ENCODE measurements at regions not wholly inside any gene's neighbourhood (a gene's known extent, or its start where the extent isn't known, plus 50 kb on each side); places are given as distances from the start of the nearest gene placed in this dataset.
"Not testable (repeated sequence)": the region's sequence is repeated elsewhere in the genome, so short reads cannot be mapped to it uniquely, and the experiment has no call there.

GRCh38 chr6:11847068-11847467 is 68.5 kb upstream of the ADTRP start:
- DNase-seq, result not testable (repeated sequence)

GRCh38 chr6:11845664-11846577 is 67.3 kb upstream of the ADTRP start:
- DNase-seq, result no peak

GRCh38 chr6:11842795-11843194 is 64.2 kb upstream of the ADTRP start:
- DNase-seq, result not testable (repeated sequence)

GRCh38 chr6:11835065-11835464 is 56.5 kb upstream of the ADTRP start:
- DNase-seq, result no peak

- DNase-seq, result no peak
These were observed 55.3 kb upstream of the ADTRP start for GRCh38 chr6:11833626-11834592.

- DNase-seq, result no peak
These were observed 53.0 kb upstream of the ADTRP start for GRCh38 chr6:11831653-11832052.

- DNase-seq, result no peak
These were observed 51.9 kb upstream of the ADTRP start for GRCh38 chr6:11830520-11830919.

- no peak for DNase-seq
These were observed 51.5 kb upstream of the ADTRP start for GRCh38 chr6:11830105-11830504.

- no peak for DNase-seq
These were observed 49.8 kb upstream of the ADTRP start for GRCh38 chr6:11828262-11828870.

Measured in NCI-H345 (cell line).